BJ (cell line): ENCODE measurements at regions not wholly inside any gene's neighbourhood (a gene's known extent, or its start where the extent isn't known, plus 50 kb on each side); places are given as distances from the start of the nearest gene placed in this dataset.
A peak's percentile ranks its signal among the peaks of the same experiment; 100 is the strongest.
"Not testable (repeated sequence)": the region's sequence is repeated elsewhere in the genome, so short reads cannot be mapped to it uniquely, and the experiment has no call there.

Experiments
- CTCF ChIA-PET: fragments of 350-600 bp; formaldehyde crosslinking; extraction: SDS; loops from one replicate; lab custom pipeline; 2021; ENCODE audit warnings: antibody characterized with exemption, inconsistent platforms; lab: Yijun Ruan, JAX
- POLR2A ChIA-PET: fragments of 300-600 bp; sonication (Branson Sonifier 250); formaldehyde crosslinking; extraction: SDS; loops from one replicate; lab custom pipeline; 2021; ENCODE audit warnings: antibody characterized with exemption; lab: Charles Lee
- DNase-seq: peaks from one replicate; pipeline ENCODE4 v3.0.0-alpha.2; 2011; ENCODE audit warnings: low read depth
- H3K27me3 ChIP-seq: 2 replicates; pipeline ENCODE4 v1.6.0; 2011; ENCODE audit warnings: low read length; ENCODE audit not compliant: control insufficient read depth, insufficient read depth
- H3K36me3 ChIP-seq: 2 replicates; pipeline ENCODE4 v1.5.1; 2011; ENCODE audit warnings: low read length; ENCODE audit not compliant: control insufficient read depth, insufficient read depth
- H3K4me3 ChIP-seq: 2 replicates; pipeline ENCODE4 v1.5.1; 2011; ENCODE audit warnings: low read depth, mild to moderate bottlenecking, control low read depth, low read length
- TF ChIP-seq, protein P1 (sequence below): IDR thresholded peaks from 2 replicates; pipeline ENCODE4 v1.5.1; 2011; ENCODE audit warnings: low read depth, mild to moderate bottlenecking, control low read depth, inconsistent platforms, low read length, moderate library complexity; ENCODE audit not compliant: insufficient read depth

DNA sequence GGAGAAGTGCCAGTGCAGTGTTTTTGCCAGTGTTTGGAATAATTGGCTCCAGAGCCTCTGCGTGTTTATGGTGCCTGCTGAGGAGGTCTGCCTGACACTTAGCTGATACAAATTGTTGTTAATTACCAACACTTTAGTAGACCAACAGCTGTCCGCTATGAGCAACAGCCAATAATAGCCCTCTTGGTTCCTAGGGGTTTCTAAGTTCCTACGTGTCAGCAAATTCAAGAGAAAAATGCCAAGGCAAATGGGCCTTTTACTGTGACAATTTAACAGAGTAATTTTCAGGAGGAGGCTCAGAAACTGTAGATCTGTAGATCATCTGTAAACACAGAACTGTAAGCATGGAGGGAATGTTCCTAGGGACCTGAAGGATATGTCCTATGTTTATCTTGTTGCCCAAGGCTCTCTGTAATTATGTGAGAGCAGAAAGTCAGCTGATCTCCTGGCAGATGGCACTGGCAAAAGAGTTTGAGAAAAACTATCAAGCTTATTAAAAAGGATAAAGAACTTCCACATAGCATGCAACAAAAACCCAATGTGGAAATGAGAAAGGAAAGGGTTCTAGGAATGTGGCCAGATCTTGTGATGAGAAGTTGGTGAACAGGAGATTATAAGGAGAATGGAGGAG, 157.7 kb downstream of the GJA1 start:
- DNase-seq = no peak
- POLR2A ChIA-PET = no interaction called here
- H3K36me3 ChIP-seq = no peaks in the 10 kb centered on the region
- no peak overlapping the region for H3K4me3 ChIP-seq
- TF ChIP-seq, protein P1, sequence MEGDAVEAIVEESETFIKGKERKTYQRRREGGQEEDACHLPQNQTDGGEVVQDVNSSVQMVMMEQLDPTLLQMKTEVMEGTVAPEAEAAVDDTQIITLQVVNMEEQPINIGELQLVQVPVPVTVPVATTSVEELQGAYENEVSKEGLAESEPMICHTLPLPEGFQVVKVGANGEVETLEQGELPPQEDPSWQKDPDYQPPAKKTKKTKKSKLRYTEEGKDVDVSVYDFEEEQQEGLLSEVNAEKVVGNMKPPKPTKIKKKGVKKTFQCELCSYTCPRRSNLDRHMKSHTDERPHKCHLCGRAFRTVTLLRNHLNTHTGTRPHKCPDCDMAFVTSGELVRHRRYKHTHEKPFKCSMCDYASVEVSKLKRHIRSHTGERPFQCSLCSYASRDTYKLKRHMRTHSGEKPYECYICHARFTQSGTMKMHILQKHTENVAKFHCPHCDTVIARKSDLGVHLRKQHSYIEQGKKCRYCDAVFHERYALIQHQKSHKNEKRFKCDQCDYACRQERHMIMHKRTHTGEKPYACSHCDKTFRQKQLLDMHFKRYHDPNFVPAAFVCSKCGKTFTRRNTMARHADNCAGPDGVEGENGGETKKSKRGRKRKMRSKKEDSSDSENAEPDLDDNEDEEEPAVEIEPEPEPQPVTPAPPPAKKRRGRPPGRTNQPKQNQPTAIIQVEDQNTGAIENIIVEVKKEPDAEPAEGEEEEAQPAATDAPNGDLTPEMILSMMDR = no peak
- H3K27me3 ChIP-seq = no peaks in the 10 kb centered on the region
- CTCF ChIA-PET = interaction anchor here (0.5 to 1.0 kb wide), 3 partner anchors 11 to 259 kb away, joined by 3 to 4 read pairs (median 3); no protein-coding TSS in a partner anchor

DNA sequence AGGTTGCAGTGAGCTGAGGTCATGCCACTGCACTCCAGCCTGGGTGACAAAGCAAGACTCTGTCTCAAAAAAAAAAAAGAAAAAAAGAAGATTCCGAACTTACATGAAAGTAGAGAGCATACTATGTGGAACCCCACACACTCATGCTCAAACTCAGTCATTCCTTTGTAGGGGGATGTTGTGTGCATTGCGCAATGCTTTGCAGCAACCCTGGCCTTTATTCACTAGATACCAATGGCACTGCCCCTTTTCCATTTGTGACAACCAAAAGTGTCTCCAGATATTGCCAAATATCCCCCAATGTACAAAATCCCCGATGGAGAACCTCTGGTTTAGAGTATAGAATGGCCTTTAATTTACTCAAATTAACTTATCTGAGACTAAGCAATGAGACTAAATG, 158.6 kb downstream of the GJA1 start:
- Histone ChIP-seq H3K4me3 (no peak overlapping the region), H3K36me3 (no peaks in the 10 kb centered on the region), H3K27me3 (no peaks in the 10 kb centered on the region)
- TF ChIP-seq, protein P1 = no peak
- CTCF ChIA-PET = no interaction called here
- POLR2A ChIA-PET = no interaction called here
- no peak for DNase-seq

DNA sequence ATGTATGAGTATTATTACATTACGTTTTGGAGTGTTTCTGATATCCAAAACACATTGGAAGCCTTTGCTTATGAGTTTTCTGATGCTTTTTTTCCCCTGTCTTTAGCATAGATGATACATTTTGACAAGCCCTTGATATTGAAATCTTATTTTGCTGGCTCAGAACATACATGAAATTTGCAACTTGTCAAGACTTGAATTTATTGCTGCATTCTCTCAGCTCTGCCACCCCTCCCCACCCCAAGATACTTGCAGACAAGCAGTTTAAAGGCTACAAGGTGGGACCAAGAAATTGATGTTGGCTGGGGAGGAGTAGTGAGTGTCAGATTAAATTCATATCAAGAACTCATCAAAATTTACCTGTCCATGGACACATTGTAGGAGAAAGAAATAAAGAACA, 160.2 kb downstream of the GJA1 start:
- Histone ChIP-seq H3K36me3 (no peaks in the 10 kb centered on the region), H3K27me3 (no peaks in the 10 kb centered on the region), H3K4me3 (no peak overlapping the region)
- TF ChIP-seq, protein P1 = no peak
- ChIA-PET CTCF (no interaction called here), POLR2A (no interaction called here)
- DNase-seq = no peak

DNA sequence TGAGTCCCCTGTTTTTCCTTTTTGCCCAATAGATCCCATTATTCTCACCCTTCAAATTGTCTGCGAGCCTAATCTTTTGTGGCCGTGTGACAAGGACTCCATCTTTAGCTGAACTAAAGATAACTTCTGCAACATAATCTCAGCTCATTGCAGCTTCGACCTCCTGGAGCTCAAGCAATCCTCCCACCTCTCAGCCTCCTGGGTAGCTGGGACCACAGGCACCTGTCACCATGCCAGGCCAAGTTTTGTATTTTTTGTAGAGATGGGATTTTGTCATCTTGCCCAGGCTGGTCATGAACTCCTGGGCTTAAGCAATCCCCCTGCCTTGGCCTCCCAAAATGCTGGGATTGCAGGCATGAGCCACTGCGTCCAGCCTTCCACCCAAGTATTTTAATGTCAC, 161.0 kb downstream of the GJA1 start:
- POLR2A ChIA-PET = no interaction called here
- TF ChIP-seq, protein P1 = no peak
- H3K36me3 ChIP-seq = no peaks in the 10 kb centered on the region
- CTCF ChIA-PET = no interaction called here
- H3K4me3 ChIP-seq = no peak overlapping the region
- no peaks in the 10 kb centered on the region for H3K27me3 ChIP-seq
- no peak for DNase-seq

DNA sequence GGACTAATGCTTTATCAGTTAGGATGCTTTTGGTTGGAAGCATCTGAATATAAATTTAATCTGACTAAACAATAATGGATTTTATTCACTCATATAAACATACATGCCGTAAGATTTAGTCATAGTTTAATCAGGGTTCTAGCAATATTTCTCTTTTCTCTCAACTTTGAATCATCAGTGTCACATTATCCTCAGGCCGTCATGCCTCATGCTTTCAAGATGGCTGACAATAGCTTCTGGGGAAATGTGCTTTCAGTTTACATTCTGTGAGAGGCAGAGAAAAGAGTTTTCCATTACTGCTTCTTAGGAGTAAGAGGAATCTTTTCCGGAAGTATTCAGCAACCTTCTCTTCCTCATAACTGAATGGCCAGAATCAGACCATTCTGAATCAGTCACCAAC, 162.2 kb downstream of the GJA1 start:
- ChIA-PET POLR2A (no interaction called here), CTCF (no interaction called here)
- TF ChIP-seq, protein P1 = no peak
- Histone ChIP-seq H3K4me3 (no peak overlapping the region), H3K36me3 (no peaks in the 10 kb centered on the region), H3K27me3 (no peaks in the 10 kb centered on the region)
- peak; percentile 35 for DNase-seq

DNA sequence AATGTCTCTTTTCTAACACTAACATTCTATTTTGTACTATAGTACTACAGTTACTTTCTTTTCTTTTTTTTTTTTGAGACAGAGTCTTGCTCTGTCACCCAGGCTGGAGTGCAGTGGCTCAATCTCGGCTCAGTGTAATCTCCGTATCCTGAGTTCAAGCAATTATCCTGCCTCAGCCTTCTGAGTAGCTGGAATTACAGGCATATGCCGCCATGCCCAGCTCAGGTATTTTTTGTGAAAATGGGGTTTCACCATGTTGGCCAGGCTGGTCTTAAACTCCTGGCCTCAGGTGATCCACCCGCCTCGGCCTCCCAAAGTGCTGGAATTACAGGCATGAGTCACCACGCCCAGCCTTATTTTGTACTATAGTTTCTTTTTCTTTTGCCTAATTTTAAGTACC, 163.9 kb downstream of the GJA1 start:
- H3K27me3 ChIP-seq, CTCF ChIA-PET, DNase-seq, POLR2A ChIA-PET, H3K4me3 ChIP-seq, H3K36me3 ChIP-seq: not testable (repeated sequence)
